Panc1 (cell line): ENCODE measurements at regions not wholly inside any gene's neighbourhood (a gene's known extent, or its start where the extent isn't known, plus 50 kb on each side); places are given as distances from the start of the nearest gene placed in this dataset.

ENCODE experiments used
- ATAC-seq: fragments of 200-7000 bp; cut with Tn5 transposase; 2 replicates; pipeline ENCODE4 v1.9.1; 2020; ENCODE audit warnings: mild to moderate bottlenecking, moderate library complexity
- BruUV-seq: library from RNA; stranded (reverse); fragments of 400-500 nt; replicated peaks from 2 replicates; lab custom pipeline; 2021; lab: Mats Ljungman, UMichigan
- CTCF ChIA-PET: fragments of 300-600 bp; sonication (Branson Sonifier 250); formaldehyde crosslinking; loops from one replicate; lab custom pipeline; 2022; ENCODE audit warnings: antibody characterized with exemption; lab: Charles Lee
- POLR2A ChIA-PET: fragments of 300-600 bp; sonication (Branson Sonifier 250); formaldehyde crosslinking; loops from one replicate; lab custom pipeline; 2022; ENCODE audit warnings: antibody characterized with exemption; lab: Charles Lee
- DNase-seq: peaks from one replicate; pipeline ENCODE4 v3.0.0-alpha.2; 2010; ENCODE audit warnings: low read depth, low spot score
- H3K27ac ChIP-seq: 2 replicates; pipeline ENCODE4 v1.5.1; 2011; ENCODE audit warnings: mild to moderate bottlenecking, low read length, inconsistent platforms
- H3K27me3 ChIP-seq: fragments of 200-500 bp; sonication (Bioruptor generic); 2 replicates; pipeline ENCODE4 v1.6.0; 2014; ENCODE audit warnings: low read length, inconsistent platforms; ENCODE audit not compliant: control insufficient read depth, insufficient read depth
- H3K36me3 ChIP-seq: fragments of 200-500 bp; sonication (Bioruptor generic); 2 replicates; pipeline ENCODE4 v1.5.1; 2014; ENCODE audit warnings: inconsistent platforms, mild to moderate bottlenecking, low read length, moderate library complexity; ENCODE audit not compliant: control insufficient read depth, insufficient read depth
- H3K4me1 ChIP-seq: 2 replicates; pipeline ENCODE4 v1.5.1; 2011; ENCODE audit warnings: inconsistent platforms, mild to moderate bottlenecking, low read length, moderate library complexity; ENCODE audit not compliant: control insufficient read depth, insufficient read depth
- H3K4me3 ChIP-seq, 2 experiments: 2 replicates each; pipeline ENCODE4 v1.5.1; 2011 to 2012; ENCODE audit warnings: low read depth in 2 of 2, low read length in 2 of 2, mild to moderate bottlenecking in 2 of 2, inconsistent platforms in 1 of 2, moderate library complexity in 1 of 2
- H3K9me3 ChIP-seq: fragments of 200-500 bp; sonication (Bioruptor generic); 2 replicates; pipeline ENCODE4 v1.5.1; 2014; ENCODE audit warnings: low read depth, mild to moderate bottlenecking, inconsistent platforms, low read length, moderate library complexity; ENCODE audit not compliant: control insufficient read depth, insufficient read depth
- CTCF ChIP-seq: fragments of 450-650 bp; IDR thresholded peaks from 2 replicates; pipeline ENCODE4 v1.5.1; 2017; ENCODE audit warnings: mild to moderate bottlenecking
- POLR2AphosphoS5 ChIP-seq: IDR thresholded peaks from 2 replicates; pipeline ENCODE4 v1.6.1; 2012; ENCODE audit warnings: mild to moderate bottlenecking, low read depth, low read length, moderate library complexity
- REST ChIP-seq, 2 experiments: IDR thresholded peaks; 2 replicates each; pipeline ENCODE4 v1.6.1; 2011 to 2012; ENCODE audit warnings: low read depth in 2 of 2, control low read depth in 1 of 2, low read length in 1 of 2, mild to moderate bottlenecking in 1 of 2, moderate library complexity in 1 of 2; ENCODE audit not compliant: insufficient read depth in 1 of 2
- SIN3A ChIP-seq: IDR thresholded peaks from 2 replicates; pipeline ENCODE4 v1.6.1; 2012; ENCODE audit warnings: low read depth, mild to moderate bottlenecking, low read length, moderate library complexity, borderline replicate concordance; ENCODE audit not compliant: insufficient read depth
- TCF7L2 ChIP-seq: IDR thresholded peaks from 2 replicates; pipeline ENCODE4 v1.6.1; 2011; ENCODE audit warnings: mild to moderate bottlenecking, low read depth, low read length, inconsistent platforms
- in situ Hi-C: cut with HindIII; loops from 2 replicates; pipeline ENCODE4 v1.10.0; 2016; ENCODE audit warnings: low sequenced_read_pairs, low pct_unique_long_range_greater_than_20kb
- intact Hi-C: fragments of 100-400 bp; cut with micrococcal nuclease; formaldehyde crosslinking; loops from one replicate; pipeline ENCODE4 v1.10.0; 2022; ENCODE audit not compliant: unreplicated experiment

- intact Hi-C loops, result no loop called here
- DNase-seq, result no peak
- ChIA-PET CTCF (no interaction called here), POLR2A (no interaction called here)
- Histone ChIP-seq H3K4me1 (no peaks in the 10 kb centered on the region), H3K9me3 (no peaks in the 10 kb centered on the region), H3K4me3 (no peak overlapping the region), H3K27me3 (no peaks in the 10 kb centered on the region), H3K36me3 (no peaks in the 10 kb centered on the region), H3K27ac (no peak overlapping the region)
- in situ Hi-C loops, result no loop called here
- ATAC-seq, result no peak
- BruUV-seq, result no TSS peak
- peak; percentile 20; the same call in 1 of the 2 replicates for TF ChIP-seq CTCF
- TF ChIP-seq TCF7L2, result no peak
- TF ChIP-seq POLR2AphosphoS5, result no peak
- TF ChIP-seq REST (IDR thresholded peaks at IDR 0.05; ENCODE audit: insufficient read depth in 1 of 2, low read depth in 2 of 2, low read length in 1 of 2), result no peak
- no peak for TF ChIP-seq SIN3A
Measured at GRCh38 chr14:106875503-106875902, 1349.1 kb downstream of the TMEM121 start.

GRCh38 chr14:106876711-106877110 is 1350.3 kb downstream of the TMEM121 start:
- no peaks in the 10 kb centered on the region for H3K9me3 ChIP-seq
- TF ChIP-seq TCF7L2 (no peak), POLR2AphosphoS5 (no peak), CTCF (no peak), REST (IDR thresholded peaks at IDR 0.05; ENCODE audit: insufficient read depth in 1 of 2, low read depth in 2 of 2, low read length in 1 of 2) (no peak), SIN3A (no peak)
- CTCF ChIA-PET, result no interaction called here
- H3K36me3 ChIP-seq, result no peaks in the 10 kb centered on the region
- in situ Hi-C loops (no loop called here), intact Hi-C loops (no loop called here)
- no peak overlapping the region for H3K27ac ChIP-seq
- no peaks in the 10 kb centered on the region for H3K4me1 ChIP-seq
- H3K4me3 ChIP-seq, result no peak overlapping the region
- no TSS peak for BruUV-seq
- H3K27me3 ChIP-seq, result no peaks in the 10 kb centered on the region
- no peak for ATAC-seq
- no peak for DNase-seq
- POLR2A ChIA-PET, result no interaction called here
